Liver (tissue), 8 donors: ENCODE measurements at regions not wholly inside any gene's neighbourhood (a gene's known extent, or its start where the extent isn't known, plus 50 kb on each side); places are given as distances from the start of the nearest gene placed in this dataset.

ENCODE experiments used
- DNase-seq: peaks from one replicate; pipeline ENCODE4 v3.0.0-alpha.2; 2017; ENCODE audit warnings: low spot score
- H3K27ac ChIP-seq, 2 donors: one replicate each; pipeline ENCODE4 v1.7.0; 2013; ENCODE audit warnings: inconsistent platforms in 2 of 2, low read length in 2 of 2, control low read depth in 1 of 2, low read depth in 1 of 2, mild to moderate bottlenecking in 1 of 2
- H3K27me3 ChIP-seq, 4 donors: one replicate each; pipeline versions ENCODE4 v1.6.1 to v1.7.0; 2013; ENCODE audit warnings: low read length in 3 of 4, inconsistent platforms in 1 of 4, mild to moderate bottlenecking in 1 of 4, moderate library complexity in 1 of 4; ENCODE audit not compliant: control insufficient read depth in 4 of 4, insufficient read depth in 4 of 4
- H3K36me3 ChIP-seq, 4 donors: one replicate each; pipeline versions ENCODE4 v1.6.1 to v1.7.0; 2013; ENCODE audit warnings: low read length in 3 of 4, mild to moderate bottlenecking in 3 of 4, low read depth in 1 of 4, moderate library complexity in 1 of 4; ENCODE audit not compliant: control insufficient read depth in 4 of 4, insufficient read depth in 3 of 4
- H3K4me1 ChIP-seq, 4 donors: one replicate each; pipeline versions ENCODE4 v1.6.1 to v1.7.0; 2013; ENCODE audit warnings: low read length in 3 of 4, mild to moderate bottlenecking in 3 of 4, moderate library complexity in 1 of 4; ENCODE audit not compliant: control insufficient read depth in 4 of 4, insufficient read depth in 4 of 4
- H3K4me3 ChIP-seq, 3 donors: one replicate each; pipeline versions ENCODE4 v1.6.1 to v1.7.0; 2013; ENCODE audit warnings: low read length in 3 of 3, control low read depth in 1 of 3, low read depth in 1 of 3, mild to moderate bottlenecking in 1 of 3
- H3K9ac ChIP-seq, 2 donors: one replicate each; pipeline ENCODE4 v1.7.0; 2013; ENCODE audit warnings: low read length in 2 of 2, mild to moderate bottlenecking in 2 of 2, moderate library complexity in 2 of 2, control low read depth in 1 of 2, low read depth in 1 of 2
- H3K9me3 ChIP-seq, 4 donors: one replicate each; pipeline versions ENCODE4 v1.6.1 to v1.7.0; 2013; ENCODE audit warnings: low read length in 3 of 4; ENCODE audit not compliant: control insufficient read depth in 4 of 4
- EGR1 ChIP-seq, 2 donors: IDR thresholded peaks; 2 replicates each; pipeline ENCODE4 v1.6.1; 2016 to 2018; ENCODE audit warnings: antibody characterized with exemption in 2 of 2, low read depth in 2 of 2
- FOXA2 ChIP-seq: IDR thresholded peaks from 2 replicates; pipeline ENCODE4 v1.6.1; 2016; ENCODE audit warnings: antibody characterized with exemption
- GABPA ChIP-seq, 2 donors: IDR thresholded peaks in 1 of 2; conservative IDR thresholded peaks in 1 of 2; 2 replicates each; pipeline ENCODE4 v1.6.1; 2016; ENCODE audit warnings: antibody characterized with exemption in 2 of 2, mild to moderate bottlenecking in 1 of 2, moderate library complexity in 1 of 2
- HNF4G ChIP-seq: IDR thresholded peaks from 2 replicates; pipeline ENCODE4 v1.6.1; 2016; ENCODE audit warnings: antibody characterized with exemption
- NR2F2 ChIP-seq: IDR thresholded peaks from 2 replicates; pipeline ENCODE4 v1.6.1; 2016; ENCODE audit warnings: antibody characterized with exemption
- SP1 ChIP-seq: IDR thresholded peaks from 2 replicates; pipeline ENCODE4 v1.6.1; 2018; ENCODE audit warnings: antibody characterized with exemption, mild to moderate bottlenecking
- YY1 ChIP-seq: IDR thresholded peaks from 2 replicates; pipeline ENCODE4 v1.6.1; 2016; ENCODE audit warnings: antibody characterized with exemption, mild to moderate bottlenecking
- WGBS: extraction: QIAGEN DNeasy Blood & Tissue Kit; methylation state at CpG from one replicate; pipeline ENCODE4 v1.1.7; 2013; 5-methylcytosine and 5-hydroxymethylcytosine counted together
- TF ChIP-seq, protein P1 (sequence below): IDR thresholded peaks from 2 replicates; pipeline ENCODE4 v1.6.1; 2016; ENCODE audit warnings: antibody characterized with exemption, mild to moderate bottlenecking
- TF ChIP-seq, protein P2 (sequence below): IDR thresholded peaks from 2 replicates; pipeline ENCODE4 v1.6.1; 2016; ENCODE audit warnings: antibody characterized with exemption
- TF ChIP-seq, protein P3 (sequence below): fragments of 150-350 bp; IDR thresholded peaks from 2 replicates; pipeline ENCODE4 v1.5.1; 2017; ENCODE audit warnings: improper control_type of control experiment, low read depth, low read length; ENCODE audit not compliant: missing input control
- TF ChIP-seq, protein P4 (sequence below): IDR thresholded peaks from 2 replicates; pipeline ENCODE4 v1.6.1; 2016; ENCODE audit warnings: antibody characterized with exemption
- donor health status: healthy.
- donor health status: healthy.
- donor health status: healthy.
- donor health status: healthy.
- donor health status: healthy.

DNA sequence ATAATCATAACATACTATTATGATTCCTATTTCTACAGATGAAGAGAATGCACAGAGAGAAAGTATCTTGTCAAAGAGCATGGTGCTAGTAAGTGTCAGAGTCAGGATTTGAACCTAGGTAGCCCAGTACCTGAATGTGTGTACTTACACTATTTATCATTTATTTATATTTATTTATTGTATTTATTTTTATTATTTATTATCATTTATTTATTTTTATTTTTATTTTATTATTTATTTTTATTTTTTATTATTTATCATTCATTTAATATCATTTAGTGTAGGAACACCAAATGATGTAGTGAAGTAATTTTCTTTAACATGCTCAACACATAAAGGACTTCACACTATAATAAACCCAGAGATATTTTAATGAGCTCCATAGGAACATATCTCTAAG lies 209.4 kb upstream of the ZFP42 start:
- Histone ChIP-seq H3K4me3 (no peak overlapping the region), H3K36me3 (no peaks in the 10 kb centered on the region), H3K27me3 (no peaks in the 10 kb centered on the region), H3K9me3 (peaks cover 0 to 3% (median 0%) of the 10 kb centered on the region in 4 donors), H3K4me1 (no peaks in the 10 kb centered on the region), H3K27ac (no peak overlapping the region), H3K9ac (no peak overlapping the region)
- no peak for TF ChIP-seq GABPA (IDR thresholded peaks at IDR 0.05 in 1 of 2, conservative IDR thresholded peaks at IDR 0.05 in 1 of 2)
- no peak for DNase-seq

DNA sequence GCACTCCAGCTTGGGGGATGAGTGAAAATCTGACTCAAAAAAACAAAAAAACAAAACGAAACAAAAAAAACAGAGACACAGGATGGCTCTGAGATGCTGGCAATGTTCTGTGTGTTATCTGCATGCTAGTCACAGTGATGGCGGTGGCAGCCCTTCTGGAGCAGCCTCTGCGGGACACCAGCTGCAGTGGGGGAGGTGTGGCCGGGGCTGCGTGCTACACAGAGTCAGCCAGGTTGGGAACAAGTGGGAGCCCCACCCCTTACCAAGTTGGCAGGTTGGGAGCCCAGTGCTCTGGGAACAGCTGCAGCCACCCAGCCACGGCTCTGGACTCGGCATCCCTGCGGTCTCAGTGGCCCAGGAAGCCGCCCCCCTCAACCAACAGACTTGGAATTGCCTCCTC lies 206.5 kb upstream of the ZFP42 start:
- WGBS: 78% methylated on average over 9 of the region's 9 CpGs
- Histone ChIP-seq H3K9me3 (peaks cover 0 to 3% (median 0%) of the 10 kb centered on the region in 4 donors), H3K4me1 (no peaks in the 10 kb centered on the region), H3K9ac (no peak overlapping the region), H3K4me3 (no peak overlapping the region), H3K36me3 (no peaks in the 10 kb centered on the region), H3K27ac (no peak overlapping the region), H3K27me3 (no peaks in the 10 kb centered on the region)
- TF ChIP-seq, protein P1, sequence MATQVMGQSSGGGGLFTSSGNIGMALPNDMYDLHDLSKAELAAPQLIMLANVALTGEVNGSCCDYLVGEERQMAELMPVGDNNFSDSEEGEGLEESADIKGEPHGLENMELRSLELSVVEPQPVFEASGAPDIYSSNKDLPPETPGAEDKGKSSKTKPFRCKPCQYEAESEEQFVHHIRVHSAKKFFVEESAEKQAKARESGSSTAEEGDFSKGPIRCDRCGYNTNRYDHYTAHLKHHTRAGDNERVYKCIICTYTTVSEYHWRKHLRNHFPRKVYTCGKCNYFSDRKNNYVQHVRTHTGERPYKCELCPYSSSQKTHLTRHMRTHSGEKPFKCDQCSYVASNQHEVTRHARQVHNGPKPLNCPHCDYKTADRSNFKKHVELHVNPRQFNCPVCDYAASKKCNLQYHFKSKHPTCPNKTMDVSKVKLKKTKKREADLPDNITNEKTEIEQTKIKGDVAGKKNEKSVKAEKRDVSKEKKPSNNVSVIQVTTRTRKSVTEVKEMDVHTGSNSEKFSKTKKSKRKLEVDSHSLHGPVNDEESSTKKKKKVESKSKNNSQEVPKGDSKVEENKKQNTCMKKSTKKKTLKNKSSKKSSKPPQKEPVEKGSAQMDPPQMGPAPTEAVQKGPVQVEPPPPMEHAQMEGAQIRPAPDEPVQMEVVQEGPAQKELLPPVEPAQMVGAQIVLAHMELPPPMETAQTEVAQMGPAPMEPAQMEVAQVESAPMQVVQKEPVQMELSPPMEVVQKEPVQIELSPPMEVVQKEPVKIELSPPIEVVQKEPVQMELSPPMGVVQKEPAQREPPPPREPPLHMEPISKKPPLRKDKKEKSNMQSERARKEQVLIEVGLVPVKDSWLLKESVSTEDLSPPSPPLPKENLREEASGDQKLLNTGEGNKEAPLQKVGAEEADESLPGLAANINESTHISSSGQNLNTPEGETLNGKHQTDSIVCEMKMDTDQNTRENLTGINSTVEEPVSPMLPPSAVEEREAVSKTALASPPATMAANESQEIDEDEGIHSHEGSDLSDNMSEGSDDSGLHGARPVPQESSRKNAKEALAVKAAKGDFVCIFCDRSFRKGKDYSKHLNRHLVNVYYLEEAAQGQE: no peak
- no peak for TF ChIP-seq GABPA (IDR thresholded peaks at IDR 0.05 in 1 of 2, conservative IDR thresholded peaks at IDR 0.05 in 1 of 2)
- no peak for DNase-seq

DNA sequence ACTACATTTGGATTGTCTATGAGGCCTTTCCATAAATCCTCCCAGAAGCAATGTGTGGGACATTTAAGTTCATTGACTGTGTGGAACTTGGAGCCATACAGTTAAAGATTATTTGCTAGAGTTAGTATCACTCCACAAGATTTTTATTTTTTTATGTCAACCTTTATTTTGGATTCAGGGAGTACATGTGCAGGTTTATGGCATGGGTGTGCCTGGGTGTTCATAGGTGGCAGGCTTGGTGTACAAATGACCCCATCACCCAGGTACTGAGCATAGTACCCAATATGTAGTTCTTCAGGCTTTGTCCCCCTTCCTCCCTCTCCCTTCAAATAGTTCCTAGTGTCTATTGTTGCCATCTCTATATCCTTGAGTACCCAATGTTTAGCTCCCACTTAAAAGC lies 199.8 kb upstream of the ZFP42 start:
- peaks cover 0 to 6% (median 0%) of the 10 kb centered on the region in 4 donors for H3K9me3 ChIP-seq
- H3K27me3 ChIP-seq: no peaks in the 10 kb centered on the region
- H3K4me1 ChIP-seq: no peaks in the 10 kb centered on the region
- TF ChIP-seq NR2F2: no peak
- DNase-seq: no peak
- H3K9ac ChIP-seq: no peak overlapping the region
- H3K36me3 ChIP-seq: no peaks in the 10 kb centered on the region
- H3K27ac ChIP-seq: no peak overlapping the region
- H3K4me3 ChIP-seq: no peak overlapping the region

DNA sequence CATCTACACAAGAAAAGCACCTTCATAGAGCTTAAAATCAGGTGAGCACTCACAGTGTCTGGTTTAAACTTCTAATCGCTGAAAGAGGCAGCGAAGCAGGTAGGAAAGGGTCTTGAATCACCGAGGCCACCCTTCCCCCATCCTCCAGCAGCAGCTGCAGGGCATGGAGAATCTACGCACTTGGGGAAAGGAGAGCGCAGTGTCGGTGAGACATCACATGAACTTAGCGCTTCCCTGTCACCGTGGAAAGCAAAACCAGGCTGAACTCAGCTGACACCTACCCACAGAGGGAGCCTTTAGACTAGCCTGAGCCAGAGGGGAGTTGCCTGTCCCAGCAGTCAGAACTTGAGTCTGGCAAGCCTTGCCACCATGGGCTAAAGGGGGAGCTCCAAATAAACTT lies 197.2 kb upstream of the ZFP42 start:
- H3K36me3 ChIP-seq: no peaks in the 10 kb centered on the region
- no peak overlapping the region for H3K4me3 ChIP-seq
- no peak overlapping the region for H3K9ac ChIP-seq
- TF ChIP-seq, protein P2, sequence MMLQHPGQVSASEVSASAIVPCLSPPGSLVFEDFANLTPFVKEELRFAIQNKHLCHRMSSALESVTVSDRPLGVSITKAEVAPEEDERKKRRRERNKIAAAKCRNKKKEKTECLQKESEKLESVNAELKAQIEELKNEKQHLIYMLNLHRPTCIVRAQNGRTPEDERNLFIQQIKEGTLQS: no peak
- no peak for TF ChIP-seq HNF4G
- no peak for TF ChIP-seq YY1
- TF ChIP-seq, protein P3, sequence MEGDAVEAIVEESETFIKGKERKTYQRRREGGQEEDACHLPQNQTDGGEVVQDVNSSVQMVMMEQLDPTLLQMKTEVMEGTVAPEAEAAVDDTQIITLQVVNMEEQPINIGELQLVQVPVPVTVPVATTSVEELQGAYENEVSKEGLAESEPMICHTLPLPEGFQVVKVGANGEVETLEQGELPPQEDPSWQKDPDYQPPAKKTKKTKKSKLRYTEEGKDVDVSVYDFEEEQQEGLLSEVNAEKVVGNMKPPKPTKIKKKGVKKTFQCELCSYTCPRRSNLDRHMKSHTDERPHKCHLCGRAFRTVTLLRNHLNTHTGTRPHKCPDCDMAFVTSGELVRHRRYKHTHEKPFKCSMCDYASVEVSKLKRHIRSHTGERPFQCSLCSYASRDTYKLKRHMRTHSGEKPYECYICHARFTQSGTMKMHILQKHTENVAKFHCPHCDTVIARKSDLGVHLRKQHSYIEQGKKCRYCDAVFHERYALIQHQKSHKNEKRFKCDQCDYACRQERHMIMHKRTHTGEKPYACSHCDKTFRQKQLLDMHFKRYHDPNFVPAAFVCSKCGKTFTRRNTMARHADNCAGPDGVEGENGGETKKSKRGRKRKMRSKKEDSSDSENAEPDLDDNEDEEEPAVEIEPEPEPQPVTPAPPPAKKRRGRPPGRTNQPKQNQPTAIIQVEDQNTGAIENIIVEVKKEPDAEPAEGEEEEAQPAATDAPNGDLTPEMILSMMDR: no peak
- no peak for TF ChIP-seq NR2F2
- no peak for TF ChIP-seq GABPA (IDR thresholded peaks at IDR 0.05 in 1 of 2, conservative IDR thresholded peaks at IDR 0.05 in 1 of 2)
- TF ChIP-seq, protein P1: no peak
- TF ChIP-seq, protein P4, sequence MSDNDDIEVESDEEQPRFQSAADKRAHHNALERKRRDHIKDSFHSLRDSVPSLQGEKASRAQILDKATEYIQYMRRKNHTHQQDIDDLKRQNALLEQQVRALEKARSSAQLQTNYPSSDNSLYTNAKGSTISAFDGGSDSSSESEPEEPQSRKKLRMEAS: no peak
- TF ChIP-seq SP1: no peak
- no peak for TF ChIP-seq EGR1 (IDR thresholded peaks at IDR 0.05; ENCODE audit: low read depth in 2 of 2)
- TF ChIP-seq FOXA2: no peak
- H3K9me3 ChIP-seq: peaks cover 0 to 6% (median 0%) of the 10 kb centered on the region in 4 donors
- no peak for DNase-seq
- no peak overlapping the region for H3K27ac ChIP-seq
- no peaks in the 10 kb centered on the region for H3K27me3 ChIP-seq
- no peaks in the 10 kb centered on the region for H3K4me1 ChIP-seq
- WGBS: 77% methylated on average over 8 of the region's 8 CpGs
